Left lung (tissue), 4 donors: ENCODE measurements at regions not wholly inside any gene's neighbourhood (a gene's known extent, or its start where the extent isn't known, plus 50 kb on each side); places are given as distances from the start of the nearest gene placed in this dataset.

Experiments used
- ATAC-seq: fragments of 200-7000 bp; cut with Tn5 transposase; one replicate; pipeline ENCODE4 v1.9.1; 2020; ENCODE audit warnings: moderate library complexity
- DNase-seq, 4 donors: peaks; one replicate each; pipeline ENCODE4 v3.0.0-alpha.2; 2013 to 2020
- H3K27ac ChIP-seq, 2 donors: fragments of 200-600 bp; sonication (generic) in 1 of 2; one replicate each; pipeline versions ENCODE4 v1.5.0 to v1.8.0; 2020 to 2021
- H3K27me3 ChIP-seq, 2 donors: fragments of 200-600 bp; sonication (generic) in 1 of 2; one replicate each; pipeline versions ENCODE4 v1.5.0 to v1.8.0; 2020 to 2021
- H3K36me3 ChIP-seq, 2 donors: fragments of 200-600 bp; sonication (generic) in 1 of 2; one replicate each; pipeline versions ENCODE4 v1.5.0 to v1.8.0; 2020 to 2021
- H3K4me1 ChIP-seq, 2 donors: fragments of 200-600 bp; one replicate each; pipeline ENCODE4 v1.8.0; 2021
- H3K4me3 ChIP-seq, 2 donors: fragments of 200-600 bp; sonication (generic) in 1 of 2; one replicate each; pipeline versions ENCODE4 v1.5.0 to v1.8.0; 2020 to 2021; ENCODE audit warnings: mild to moderate bottlenecking in 1 of 2
- H3K9me3 ChIP-seq, 2 donors: fragments of 200-600 bp; sonication (generic) in 1 of 2; one replicate each; pipeline versions ENCODE4 v1.5.0 to v1.8.0; 2020 to 2021
- intact Hi-C, 2 donors: fragments of 100-400 bp; cut with DNase I; formaldehyde crosslinking; loops; one replicate each; pipeline versions ENCODE4 v1.11.2 to v1.14.2; 2022
- TF ChIP-seq, protein P1 (sequence below), 2 donors: fragments of 200-600 bp; sonication (generic) in 1 of 2; IDR thresholded peaks; one replicate each; pipeline versions ENCODE4 v1.5.0 to v1.8.0; 2021; ENCODE audit warnings: antibody characterized with exemption in 2 of 2
- donor health status: DM: no; HTN: yes; CAD: no.
- donor health status: DM: no; HTN: no; CAD: no.

DNA sequence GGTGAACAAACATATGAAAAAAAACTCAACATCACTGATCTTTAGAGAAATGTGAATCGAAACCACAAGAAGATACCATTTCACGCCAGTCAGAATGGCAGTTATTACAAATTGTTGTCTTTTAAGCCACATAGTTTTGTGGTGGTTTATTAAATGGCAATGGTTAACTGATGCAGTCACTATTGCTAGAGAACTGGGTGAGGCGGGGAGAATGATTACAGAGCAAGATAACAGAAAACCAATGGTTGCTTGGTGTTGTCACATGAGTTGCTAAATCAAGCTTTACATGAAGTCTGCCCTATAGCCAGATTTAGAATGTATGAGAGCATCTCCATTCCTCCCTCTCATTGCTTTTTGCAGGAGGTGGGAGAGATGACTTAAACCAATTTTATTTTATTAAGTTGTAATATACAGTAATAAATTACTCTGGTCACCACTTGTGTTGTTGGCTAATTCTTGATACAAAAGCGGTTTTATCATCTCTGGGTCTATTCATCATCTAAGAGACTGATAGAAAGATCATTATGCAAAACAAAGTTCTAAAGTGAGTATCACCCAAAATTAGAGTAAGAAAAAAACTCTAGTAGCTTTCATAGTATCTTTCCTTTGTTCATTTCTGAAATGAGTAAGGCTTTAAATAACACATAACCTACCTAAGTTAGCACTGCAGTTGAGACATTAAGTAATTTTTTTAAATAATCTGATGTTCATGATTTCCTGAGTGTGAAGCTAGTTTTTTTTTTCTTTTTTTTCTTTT, 859.5 kb downstream of the STIM2 start:
- intact Hi-C loops, result no loop called here
- Histone ChIP-seq H3K27ac (no peak overlapping the region), H3K9me3 (no peaks in the 10 kb centered on the region), H3K36me3 (no peaks in the 10 kb centered on the region), H3K4me1 (no peaks in the 10 kb centered on the region), H3K27me3 (no peaks in the 10 kb centered on the region), H3K4me3 (no peak overlapping the region)
- TF ChIP-seq, protein P1, sequence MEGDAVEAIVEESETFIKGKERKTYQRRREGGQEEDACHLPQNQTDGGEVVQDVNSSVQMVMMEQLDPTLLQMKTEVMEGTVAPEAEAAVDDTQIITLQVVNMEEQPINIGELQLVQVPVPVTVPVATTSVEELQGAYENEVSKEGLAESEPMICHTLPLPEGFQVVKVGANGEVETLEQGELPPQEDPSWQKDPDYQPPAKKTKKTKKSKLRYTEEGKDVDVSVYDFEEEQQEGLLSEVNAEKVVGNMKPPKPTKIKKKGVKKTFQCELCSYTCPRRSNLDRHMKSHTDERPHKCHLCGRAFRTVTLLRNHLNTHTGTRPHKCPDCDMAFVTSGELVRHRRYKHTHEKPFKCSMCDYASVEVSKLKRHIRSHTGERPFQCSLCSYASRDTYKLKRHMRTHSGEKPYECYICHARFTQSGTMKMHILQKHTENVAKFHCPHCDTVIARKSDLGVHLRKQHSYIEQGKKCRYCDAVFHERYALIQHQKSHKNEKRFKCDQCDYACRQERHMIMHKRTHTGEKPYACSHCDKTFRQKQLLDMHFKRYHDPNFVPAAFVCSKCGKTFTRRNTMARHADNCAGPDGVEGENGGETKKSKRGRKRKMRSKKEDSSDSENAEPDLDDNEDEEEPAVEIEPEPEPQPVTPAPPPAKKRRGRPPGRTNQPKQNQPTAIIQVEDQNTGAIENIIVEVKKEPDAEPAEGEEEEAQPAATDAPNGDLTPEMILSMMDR (IDR thresholded peaks at IDR 0.05), result no peak
- ATAC-seq (no peak), DNase-seq (no peak)

DNA sequence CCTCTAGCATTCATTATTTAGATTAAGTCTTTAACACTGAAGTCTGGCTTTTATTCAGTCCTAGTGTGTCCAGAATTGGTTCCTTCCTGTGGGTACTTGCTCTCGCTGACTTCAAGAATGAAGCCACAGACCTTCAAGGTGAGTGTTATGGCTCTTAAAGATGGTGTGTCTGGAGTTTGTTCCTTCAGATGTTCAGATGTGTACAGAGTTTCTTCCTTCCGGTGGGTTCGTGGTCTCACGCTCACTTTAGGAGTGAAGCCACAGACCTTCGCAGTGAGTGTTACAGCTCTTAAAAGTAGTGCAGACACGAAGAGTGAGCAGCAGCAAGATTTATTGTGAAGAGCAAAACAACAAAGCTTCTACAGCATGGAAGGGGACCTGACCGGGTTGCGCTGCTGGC, 860.6 kb downstream of the STIM2 start:
- Histone ChIP-seq H3K9me3 (no peaks in the 10 kb centered on the region), H3K36me3 (no peaks in the 10 kb centered on the region), H3K27ac (no peak overlapping the region), H3K4me3 (no peak overlapping the region), H3K27me3 (no peaks in the 10 kb centered on the region), H3K4me1 (no peaks in the 10 kb centered on the region)
- intact Hi-C loops, result no loop called here
- ATAC-seq (no peak), DNase-seq (no peak)
- TF ChIP-seq, protein P1 (IDR thresholded peaks at IDR 0.05), result no peak

DNA sequence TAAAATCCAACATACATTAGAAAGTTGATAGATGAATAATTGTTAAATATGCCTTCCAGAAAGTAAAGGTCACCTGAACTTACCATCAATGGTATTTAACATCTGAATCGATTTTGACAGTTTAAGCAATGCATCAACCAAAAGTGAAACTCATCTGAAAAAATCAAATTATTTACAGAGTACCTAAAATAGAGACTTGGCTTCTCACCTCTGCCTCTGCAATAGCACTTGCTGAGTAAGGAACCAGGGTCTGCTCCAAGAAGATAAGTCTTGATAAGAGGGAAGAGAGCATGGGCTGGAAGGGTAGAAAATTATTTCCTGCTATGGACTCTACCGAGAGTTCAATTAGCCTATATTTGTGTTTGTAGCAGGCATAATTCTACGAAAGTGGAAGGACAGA, 868.3 kb downstream of the STIM2 start:
- no peak overlapping the region for H3K27ac ChIP-seq
- no peak for DNase-seq
- H3K4me3 ChIP-seq, result no peak overlapping the region
- intact Hi-C loops, result no loop called here
- no peaks in the 10 kb centered on the region for H3K4me1 ChIP-seq
- no peak for ATAC-seq
- H3K9me3 ChIP-seq, result no peaks in the 10 kb centered on the region
- H3K27me3 ChIP-seq, result no peaks in the 10 kb centered on the region
- no peaks in the 10 kb centered on the region for H3K36me3 ChIP-seq
- TF ChIP-seq, protein P1 (IDR thresholded peaks at IDR 0.05), result no peak

DNA sequence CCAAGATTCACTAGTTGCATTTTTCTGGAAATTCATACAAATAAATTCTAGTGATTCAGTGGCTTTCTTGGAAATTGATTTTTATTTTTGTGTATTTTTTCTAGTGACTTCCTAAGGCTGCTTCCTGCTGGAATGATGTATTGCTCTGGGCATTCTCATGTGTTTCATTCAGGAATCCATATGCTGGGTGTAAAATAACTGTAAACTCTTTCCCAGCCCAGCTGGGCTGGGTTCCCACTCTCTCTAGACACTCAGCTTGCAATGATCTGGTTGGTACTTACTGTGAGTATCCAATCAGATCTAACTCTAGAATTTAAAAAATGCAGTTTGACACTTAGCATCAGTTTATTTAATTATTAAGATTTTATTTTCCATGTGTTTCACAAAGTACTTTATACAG, 882.2 kb downstream of the STIM2 start:
- DNase-seq, result peak in 2 of 4 donors; percentile 46 to 61
- no peak overlapping the region for H3K4me3 ChIP-seq
- intact Hi-C loops, result no loop called here
- no peak overlapping the region for H3K27ac ChIP-seq
- H3K4me1 ChIP-seq, result no peaks in the 10 kb centered on the region
- no peaks in the 10 kb centered on the region for H3K27me3 ChIP-seq
- ATAC-seq, result no peak
- TF ChIP-seq, protein P1 (IDR thresholded peaks at IDR 0.05), result no peak
- no peaks in the 10 kb centered on the region for H3K36me3 ChIP-seq
- H3K9me3 ChIP-seq, result no peaks in the 10 kb centered on the region

DNA sequence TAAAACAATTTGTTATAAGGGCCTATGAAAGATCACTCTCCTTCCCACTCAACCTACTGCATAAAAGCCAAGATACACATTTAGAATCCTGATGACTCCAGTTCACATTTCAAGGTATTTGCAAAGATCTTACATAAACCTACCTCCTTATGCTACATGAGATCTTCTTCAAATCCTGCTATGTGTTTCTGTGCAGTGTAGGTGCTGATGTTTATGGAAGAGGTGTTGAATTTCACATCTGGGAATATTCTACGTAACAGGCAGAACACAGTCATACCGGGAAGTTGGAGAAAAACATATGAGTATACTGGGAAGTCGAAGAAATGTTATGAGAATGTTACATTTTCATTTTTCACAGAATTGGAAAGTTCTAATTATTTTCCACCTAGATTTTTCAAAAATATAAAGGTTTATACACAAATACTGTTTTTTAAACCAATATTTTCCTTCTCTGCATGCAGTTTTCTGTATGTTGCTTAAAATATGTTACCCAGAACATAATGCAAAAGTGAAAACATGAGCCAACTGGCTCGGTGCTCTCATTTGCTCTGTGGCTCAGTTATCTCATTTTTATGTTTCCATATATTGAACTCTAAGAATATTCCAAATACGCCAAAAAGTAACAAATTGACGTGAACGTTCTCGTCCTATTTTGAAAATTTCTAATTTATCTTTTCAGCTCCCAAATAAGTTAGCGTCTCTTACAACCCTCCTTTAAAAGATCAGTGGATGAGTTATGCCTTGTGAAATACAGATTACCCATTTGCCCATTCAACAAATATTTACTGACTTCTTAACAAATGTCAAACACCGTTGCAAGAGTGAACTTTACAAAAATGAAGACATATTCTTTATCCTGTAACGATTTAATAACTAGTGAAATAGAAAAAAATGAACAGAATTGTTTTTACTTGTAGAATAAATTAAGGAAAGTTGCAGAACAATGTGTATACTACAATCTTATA, 899.3 kb downstream of the STIM2 start:
- Histone ChIP-seq H3K4me1 (no peaks in the 10 kb centered on the region), H3K4me3 (no peak overlapping the region), H3K9me3 (no peaks in the 10 kb centered on the region), H3K27me3 (no peaks in the 10 kb centered on the region), H3K27ac (no peak overlapping the region), H3K36me3 (no peaks in the 10 kb centered on the region)
- intact Hi-C loops, result no loop called here
- ATAC-seq (no peak), DNase-seq (no peak)
- TF ChIP-seq, protein P1 (IDR thresholded peaks at IDR 0.05), result no peak
